ENCODE measurements at regions not wholly inside any gene's neighbourhood (a gene's known extent, or its start where the extent isn't known, plus 50 kb on each side); places are given as distances from the start of the nearest gene placed in this dataset.

DNA sequence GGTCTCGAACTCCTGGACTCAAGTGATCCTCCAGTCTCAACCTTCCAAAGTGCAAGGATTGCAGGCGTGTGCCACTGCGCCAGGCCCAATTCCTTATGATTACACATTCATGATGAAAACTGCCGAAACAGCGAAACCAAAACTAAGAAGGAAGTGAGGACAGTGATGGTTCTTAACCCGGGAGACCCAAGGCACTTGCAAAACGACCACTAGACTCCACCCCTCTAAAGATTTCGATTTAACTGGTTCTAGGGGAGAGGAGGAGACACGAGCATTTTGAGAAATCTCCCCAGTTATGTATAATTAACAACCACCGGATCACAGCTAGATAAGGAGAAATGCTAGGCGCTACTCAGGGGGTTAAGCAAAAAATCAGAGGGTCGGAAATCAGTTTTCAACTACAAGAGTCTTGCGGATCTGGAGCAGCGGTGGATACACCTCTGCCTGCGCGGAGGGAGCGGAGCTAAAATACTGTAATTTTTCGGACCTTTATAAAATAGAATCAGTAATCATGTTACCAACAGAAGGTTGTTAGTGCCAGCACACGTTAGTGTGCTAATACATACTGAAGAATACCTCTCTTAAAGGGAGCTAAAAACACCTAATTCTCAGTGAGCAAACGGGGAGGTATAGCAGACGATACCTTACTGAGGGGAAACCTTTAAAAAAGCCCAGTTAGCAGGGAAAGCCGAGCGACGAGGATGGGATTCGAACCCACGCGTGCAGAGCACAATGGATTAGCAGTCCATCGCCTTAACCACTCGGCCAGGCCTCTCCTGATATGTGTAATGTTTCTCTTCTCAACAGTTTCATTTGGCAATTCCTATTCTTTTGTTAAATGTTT is 60.0 kb upstream of the BTN3A2 start:
- Mint-ChIP-seq H3K4me3 (ENCODE audit: unreplicated experiment) (no peak overlapping the region), H3K4me1 (ENCODE audit: low read depth, unreplicated experiment) (peaks cover 7% of the 10 kb centered on the region), H3K36me3 (ENCODE audit: insufficient read depth, unreplicated experiment) (peaks cover 10% of the 10 kb centered on the region), H3K27me3 (ENCODE audit: insufficient read depth, unreplicated experiment) (no peaks in the 10 kb centered on the region), H3K9me3 (ENCODE audit: unreplicated experiment) (no peaks in the 10 kb centered on the region), H3K27ac (ENCODE audit: unreplicated experiment) (peak overlapping the region; percentile 39)
- H3K36me3 ChIP-seq (ENCODE audit: control insufficient read depth, insufficient read depth, low read length): no peaks in the 10 kb centered on the region
- no peak overlapping the region for H3K4me3 ChIP-seq (ENCODE audit: low read depth, low read length)
- no peaks in the 10 kb centered on the region for H3K9me3 ChIP-seq
- intact Hi-C loops (cut with micrococcal nuclease; ENCODE audit: unreplicated experiment): no loop called here
- H3K27me3 ChIP-seq (replicated peaks; ENCODE audit: control insufficient read depth, insufficient read depth, low read length): no peaks in the 10 kb centered on the region
- no TSS peak for BruUV-seq (replicated peaks)
- POLR2A ChIA-PET: no interaction called here
- DNase-seq: peak; percentile 48 to 64
- CTCF ChIA-PET: no interaction called here
- peaks cover 6% of the 10 kb centered on the region for H3K4me1 ChIP-seq
- TF ChIP-seq, protein P1, sequence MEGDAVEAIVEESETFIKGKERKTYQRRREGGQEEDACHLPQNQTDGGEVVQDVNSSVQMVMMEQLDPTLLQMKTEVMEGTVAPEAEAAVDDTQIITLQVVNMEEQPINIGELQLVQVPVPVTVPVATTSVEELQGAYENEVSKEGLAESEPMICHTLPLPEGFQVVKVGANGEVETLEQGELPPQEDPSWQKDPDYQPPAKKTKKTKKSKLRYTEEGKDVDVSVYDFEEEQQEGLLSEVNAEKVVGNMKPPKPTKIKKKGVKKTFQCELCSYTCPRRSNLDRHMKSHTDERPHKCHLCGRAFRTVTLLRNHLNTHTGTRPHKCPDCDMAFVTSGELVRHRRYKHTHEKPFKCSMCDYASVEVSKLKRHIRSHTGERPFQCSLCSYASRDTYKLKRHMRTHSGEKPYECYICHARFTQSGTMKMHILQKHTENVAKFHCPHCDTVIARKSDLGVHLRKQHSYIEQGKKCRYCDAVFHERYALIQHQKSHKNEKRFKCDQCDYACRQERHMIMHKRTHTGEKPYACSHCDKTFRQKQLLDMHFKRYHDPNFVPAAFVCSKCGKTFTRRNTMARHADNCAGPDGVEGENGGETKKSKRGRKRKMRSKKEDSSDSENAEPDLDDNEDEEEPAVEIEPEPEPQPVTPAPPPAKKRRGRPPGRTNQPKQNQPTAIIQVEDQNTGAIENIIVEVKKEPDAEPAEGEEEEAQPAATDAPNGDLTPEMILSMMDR (IDR thresholded peaks at IDR 0.05; ENCODE audit: insufficient read depth in 1 of 2, low read depth in 1 of 2, low read length in 1 of 2, severe bottlenecking in 1 of 2, unreplicated experiment in 1 of 2): no peak

DNA sequence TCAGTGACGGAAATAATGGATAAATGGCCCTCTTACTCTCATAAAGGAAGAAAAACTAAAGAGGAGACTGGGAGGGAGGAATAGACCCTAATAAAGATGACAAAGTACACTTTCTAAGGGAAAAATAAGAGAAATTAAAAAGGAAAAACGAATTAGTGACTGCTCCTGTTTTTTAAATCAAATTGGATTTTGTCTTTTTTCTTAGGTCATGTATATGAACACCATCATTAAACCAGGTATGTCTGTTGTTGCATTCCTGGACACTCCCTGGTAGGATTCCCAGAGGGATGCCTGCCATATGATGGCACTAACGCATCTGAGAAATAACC is 59.4 kb upstream of the BTN3A2 start:
- H3K9me3 Mint-ChIP-seq (ENCODE audit: unreplicated experiment): no peaks in the 10 kb centered on the region
- ChIA-PET CTCF (no interaction called here), POLR2A (no interaction called here)
- no TSS peak for BruUV-seq (replicated peaks)
- peak overlapping the region; percentile 39 for H3K27ac Mint-ChIP-seq (ENCODE audit: unreplicated experiment)
- TF ChIP-seq, protein P1 (IDR thresholded peaks at IDR 0.05; ENCODE audit: insufficient read depth in 1 of 2, low read depth in 1 of 2, low read length in 1 of 2, severe bottlenecking in 1 of 2, unreplicated experiment in 1 of 2): no peak
- no peak overlapping the region for H3K4me3 Mint-ChIP-seq (ENCODE audit: unreplicated experiment)
- DNase-seq: no peak
- intact Hi-C loops (cut with micrococcal nuclease; ENCODE audit: unreplicated experiment): no loop called here
- no peaks in the 10 kb centered on the region for H3K9me3 ChIP-seq
- no peak overlapping the region for H3K4me3 ChIP-seq (ENCODE audit: low read depth, low read length)
- H3K4me1 Mint-ChIP-seq (ENCODE audit: low read depth, unreplicated experiment): peaks cover 13% of the 10 kb centered on the region
- H3K36me3 ChIP-seq (ENCODE audit: control insufficient read depth, insufficient read depth, low read length): no peaks in the 10 kb centered on the region
- no peaks in the 10 kb centered on the region for H3K27me3 Mint-ChIP-seq (ENCODE audit: insufficient read depth, unreplicated experiment)
- H3K27me3 ChIP-seq (replicated peaks; ENCODE audit: control insufficient read depth, insufficient read depth, low read length): no peaks in the 10 kb centered on the region
- peaks cover 14% of the 10 kb centered on the region for H3K36me3 Mint-ChIP-seq (ENCODE audit: insufficient read depth, unreplicated experiment)
- peaks cover 10% of the 10 kb centered on the region for H3K4me1 ChIP-seq

DNA sequence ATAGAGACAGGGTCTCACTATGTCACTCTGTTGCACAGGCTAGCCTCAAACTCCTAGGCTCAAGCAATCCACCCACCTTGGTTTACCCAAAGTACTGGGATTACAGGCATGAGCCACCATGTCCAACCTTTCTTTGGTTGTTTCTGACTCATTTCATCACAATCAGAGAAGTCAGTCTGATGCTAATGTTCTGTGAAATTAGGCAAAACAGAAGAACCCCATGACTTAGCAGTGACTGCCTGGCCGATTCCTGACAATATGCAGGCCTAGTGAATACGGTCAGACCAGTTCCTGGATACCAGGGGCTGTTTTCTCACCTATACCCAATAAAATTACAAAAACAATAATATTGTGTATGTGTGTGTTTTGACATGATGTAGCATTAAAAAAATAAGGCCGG is 58.8 kb upstream of the BTN3A2 start:
- Mint-ChIP-seq H3K9me3 (ENCODE audit: unreplicated experiment) (no peaks in the 10 kb centered on the region), H3K4me1 (ENCODE audit: low read depth, unreplicated experiment) (peaks cover 18% of the 10 kb centered on the region), H3K27ac (ENCODE audit: unreplicated experiment) (no peak overlapping the region), H3K4me3 (ENCODE audit: unreplicated experiment) (no peak overlapping the region), H3K27me3 (ENCODE audit: insufficient read depth, unreplicated experiment) (no peaks in the 10 kb centered on the region), H3K36me3 (ENCODE audit: insufficient read depth, unreplicated experiment) (peaks cover 21% of the 10 kb centered on the region)
- H3K27me3 ChIP-seq (replicated peaks; ENCODE audit: control insufficient read depth, insufficient read depth, low read length): no peaks in the 10 kb centered on the region
- no peak for DNase-seq
- no peaks in the 10 kb centered on the region for H3K36me3 ChIP-seq (ENCODE audit: control insufficient read depth, insufficient read depth, low read length)
- H3K9me3 ChIP-seq: no peaks in the 10 kb centered on the region
- no peak overlapping the region for H3K4me3 ChIP-seq (ENCODE audit: low read depth, low read length)
- ChIA-PET CTCF (no interaction called here), POLR2A (no interaction called here)
- TF ChIP-seq, protein P1 (IDR thresholded peaks at IDR 0.05; ENCODE audit: insufficient read depth in 1 of 2, low read depth in 1 of 2, low read length in 1 of 2, severe bottlenecking in 1 of 2, unreplicated experiment in 1 of 2): no peak
- peaks cover 10% of the 10 kb centered on the region for H3K4me1 ChIP-seq
- intact Hi-C loops (cut with micrococcal nuclease; ENCODE audit: unreplicated experiment): no loop called here
- no TSS peak for BruUV-seq (replicated peaks)

Measured in Caco-2 (cell line).